ENCODE measurements at regions not wholly inside any gene's neighbourhood (a gene's known extent, or its start where the extent isn't known, plus 50 kb on each side); places are given as distances from the start of the nearest gene placed in this dataset.

DNA sequence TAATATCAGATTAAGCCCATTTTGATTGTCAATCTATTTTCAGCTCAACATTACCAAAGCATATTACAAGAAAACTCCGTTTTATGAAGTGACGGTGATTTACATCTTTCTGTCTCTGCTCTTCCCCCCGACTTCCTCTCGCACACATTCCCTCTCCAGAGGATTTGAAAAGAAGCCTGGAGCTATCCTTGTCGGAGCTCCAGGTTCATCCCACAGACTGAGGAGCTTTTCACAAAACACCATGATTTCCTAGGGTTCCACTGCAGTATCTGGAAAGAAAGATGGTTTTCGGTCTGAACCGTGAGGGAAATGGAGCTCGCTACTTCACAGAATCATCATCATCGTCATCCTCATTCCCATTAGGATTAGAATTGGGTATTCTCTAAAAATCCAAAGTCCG lies 655.5 kb upstream of the MGMT start:
- Histone ChIP-seq H3K9me3 (ENCODE audit: low read length) (no peaks in the 10 kb centered on the region), H3K4me3 (replicated peaks in 1 of 3; ENCODE audit: insufficient read depth in 1 of 3, low read depth in 2 of 3, low read length in 3 of 3) (no peak overlapping the region), H3K27me3 (ENCODE audit: control insufficient read depth in 1 of 2, insufficient read depth in 2 of 2, low read length in 2 of 2) (0 out of 5 replicates have a peak, but pooled peaks cover 0 to 10% of the 10 kb centered on the region in 2 experiments), H3K36me3 (replicated peaks in 1 of 2; ENCODE audit: control insufficient read depth in 1 of 2, insufficient read depth in 2 of 2, low read length in 2 of 2) (no peaks in the 10 kb centered on the region), H3K79me2 (ENCODE audit: insufficient read depth, low read length) (no peaks in the 10 kb centered on the region), H2AFZ (ENCODE audit: low read length) (no peak overlapping the region), H3K9ac (ENCODE audit: insufficient read depth, low read depth, low read length) (no peak overlapping the region), H4K20me1 (ENCODE audit: insufficient read depth, low read length) (no peaks in the 10 kb centered on the region), H3K27ac (ENCODE audit: extremely low read length, insufficient read depth, low read length) (no peak overlapping the region), H3K4me1 (ENCODE audit: insufficient read depth, low read length) (no peaks in the 10 kb centered on the region), H3K4me2 (ENCODE audit: low read depth, low read length) (no peak overlapping the region)
- WGBS (ENCODE audit: low lambda C conversion rate), result 47% methylated on average over 10 of the region's 10 CpGs
- no peak for FAIRE-seq
- no TSS peak for BruUV-seq (replicated peaks)
- in situ Hi-C loops (cut with HindIII; ENCODE audit: extremely low pct_ligation_motif_present, low pct_unique_long_range_greater_than_20kb), result no loop called here
- CTCF ChIA-PET (ENCODE audit: low intra/inter-chr PET ratio, low total read pairs), result no interaction called here
- no peak for ATAC-seq
- POLR2A ChIA-PET, result no interaction called here
- intact Hi-C loops (cut with micrococcal nuclease; ENCODE audit: unreplicated experiment), result no loop called here
- no peak for DNase-seq (ENCODE audit: low spot score)
- TF ChIP-seq AGO2 (optimal IDR thresholded peaks at IDR 0.05; ENCODE audit: low read depth, low read length) (no peak), ZBTB49 (CRISPR knock-in tag; IDR thresholded peaks at IDR 0.05; ENCODE audit: borderline replicate concordance) (no peak), ZC3H4 (CRISPR knock-in tag; IDR thresholded peaks at IDR 0.05; ENCODE audit: borderline replicate concordance) (no peak), RFXANK (CRISPR knock-in tag; IDR thresholded peaks at IDR 0.05) (no peak), SMARCE1 (IDR thresholded peaks at IDR 0.05; ENCODE audit: borderline replicate concordance) (no peak), E2F2 (CRISPR knock-in tag; IDR thresholded peaks at IDR 0.05; ENCODE audit: borderline replicate concordance) (no peak), BRCA1 (CRISPR knock-in tag; IDR thresholded peaks at IDR 0.05) (no peak), ZBTB7A (CRISPR knock-in tag; IDR thresholded peaks at IDR 0.05) (no peak), HOXA9 (CRISPR knock-in tag; IDR thresholded peaks at IDR 0.05; ENCODE audit: borderline replicate concordance) (no peak), ZNF576 (CRISPR knock-in tag; IDR thresholded peaks at IDR 0.05) (no peak), ZNF326 (CRISPR knock-in tag; IDR thresholded peaks at IDR 0.05; ENCODE audit: borderline replicate concordance) (no peak), ZNF749 (CRISPR knock-in tag; IDR thresholded peaks at IDR 0.05; ENCODE audit: borderline replicate concordance) (no peak), DPF2 (CRISPR knock-in tag; IDR thresholded peaks at IDR 0.05; ENCODE audit: borderline replicate concordance, low read depth) (no peak), KMT2A (CRISPR knock-in tag; IDR thresholded peaks at IDR 0.05) (no peak)
- TF ChIP-seq, protein P1, sequence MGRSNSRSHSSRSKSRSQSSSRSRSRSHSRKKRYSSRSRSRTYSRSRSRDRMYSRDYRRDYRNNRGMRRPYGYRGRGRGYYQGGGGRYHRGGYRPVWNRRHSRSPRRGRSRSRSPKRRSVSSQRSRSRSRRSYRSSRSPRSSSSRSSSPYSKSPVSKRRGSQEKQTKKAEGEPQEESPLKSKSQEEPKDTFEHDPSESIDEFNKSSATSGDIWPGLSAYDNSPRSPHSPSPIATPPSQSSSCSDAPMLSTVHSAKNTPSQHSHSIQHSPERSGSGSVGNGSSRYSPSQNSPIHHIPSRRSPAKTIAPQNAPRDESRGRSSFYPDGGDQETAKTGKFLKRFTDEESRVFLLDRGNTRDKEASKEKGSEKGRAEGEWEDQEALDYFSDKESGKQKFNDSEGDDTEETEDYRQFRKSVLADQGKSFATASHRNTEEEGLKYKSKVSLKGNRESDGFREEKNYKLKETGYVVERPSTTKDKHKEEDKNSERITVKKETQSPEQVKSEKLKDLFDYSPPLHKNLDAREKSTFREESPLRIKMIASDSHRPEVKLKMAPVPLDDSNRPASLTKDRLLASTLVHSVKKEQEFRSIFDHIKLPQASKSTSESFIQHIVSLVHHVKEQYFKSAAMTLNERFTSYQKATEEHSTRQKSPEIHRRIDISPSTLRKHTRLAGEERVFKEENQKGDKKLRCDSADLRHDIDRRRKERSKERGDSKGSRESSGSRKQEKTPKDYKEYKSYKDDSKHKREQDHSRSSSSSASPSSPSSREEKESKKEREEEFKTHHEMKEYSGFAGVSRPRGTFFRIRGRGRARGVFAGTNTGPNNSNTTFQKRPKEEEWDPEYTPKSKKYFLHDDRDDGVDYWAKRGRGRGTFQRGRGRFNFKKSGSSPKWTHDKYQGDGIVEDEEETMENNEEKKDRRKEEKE (IDR thresholded peaks at IDR 0.05), result no peak
- TF ChIP-seq, protein P2, sequence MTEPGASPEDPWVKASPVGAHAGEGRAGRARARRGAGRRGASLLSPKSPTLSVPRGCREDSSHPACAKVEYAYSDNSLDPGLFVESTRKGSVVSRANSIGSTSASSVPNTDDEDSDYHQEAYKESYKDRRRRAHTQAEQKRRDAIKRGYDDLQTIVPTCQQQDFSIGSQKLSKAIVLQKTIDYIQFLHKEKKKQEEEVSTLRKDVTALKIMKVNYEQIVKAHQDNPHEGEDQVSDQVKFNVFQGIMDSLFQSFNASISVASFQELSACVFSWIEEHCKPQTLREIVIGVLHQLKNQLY (CRISPR knock-in tag; IDR thresholded peaks at IDR 0.05), result no peak
- TF ChIP-seq, protein P3, sequence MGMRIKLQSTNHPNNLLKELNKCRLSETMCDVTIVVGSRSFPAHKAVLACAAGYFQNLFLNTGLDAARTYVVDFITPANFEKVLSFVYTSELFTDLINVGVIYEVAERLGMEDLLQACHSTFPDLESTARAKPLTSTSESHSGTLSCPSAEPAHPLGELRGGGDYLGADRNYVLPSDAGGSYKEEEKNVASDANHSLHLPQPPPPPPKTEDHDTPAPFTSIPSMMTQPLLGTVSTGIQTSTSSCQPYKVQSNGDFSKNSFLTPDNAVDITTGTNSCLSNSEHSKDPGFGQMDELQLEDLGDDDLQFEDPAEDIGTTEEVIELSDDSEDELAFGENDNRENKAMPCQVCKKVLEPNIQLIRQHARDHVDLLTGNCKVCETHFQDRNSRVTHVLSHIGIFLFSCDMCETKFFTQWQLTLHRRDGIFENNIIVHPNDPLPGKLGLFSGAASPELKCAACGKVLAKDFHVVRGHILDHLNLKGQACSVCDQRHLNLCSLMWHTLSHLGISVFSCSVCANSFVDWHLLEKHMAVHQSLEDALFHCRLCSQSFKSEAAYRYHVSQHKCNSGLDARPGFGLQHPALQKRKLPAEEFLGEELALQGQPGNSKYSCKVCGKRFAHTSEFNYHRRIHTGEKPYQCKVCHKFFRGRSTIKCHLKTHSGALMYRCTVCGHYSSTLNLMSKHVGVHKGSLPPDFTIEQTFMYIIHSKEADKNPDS (CRISPR knock-in tag; IDR thresholded peaks at IDR 0.05), result no peak

Measured in HepG2 (cell line).